Thyroid gland (tissue), 4 donors: ENCODE measurements at regions not wholly inside any gene's neighbourhood (a gene's known extent, or its start where the extent isn't known, plus 50 kb on each side); places are given as distances from the start of the nearest gene placed in this dataset.
"Not testable (repeated sequence)": the region's sequence is repeated elsewhere in the genome, so short reads cannot be mapped to it uniquely, and the experiment has no call there.

Source experiments
- DNase-seq, 2 donors: peaks; one replicate each; pipeline ENCODE4 v3.0.0-alpha.2; 2019
- H3K27ac ChIP-seq, 3 donors: fragments of 200-600 bp; sonication (generic); 1 replicate in 2 of 3; 2 replicates in 1 of 3; pipeline ENCODE4 v1.5.1; 2016 to 2019; ENCODE audit warnings: mild to moderate bottlenecking in 1 of 3, moderate library complexity in 1 of 3
- H3K27me3 ChIP-seq: fragments of 200-600 bp; sonication (generic); one replicate; pipeline ENCODE4 v1.5.1; 2019
- H3K36me3 ChIP-seq, 2 donors: fragments of 200-600 bp; sonication (generic); one replicate each; pipeline ENCODE4 v1.5.1; 2016 to 2019
- H3K4me1 ChIP-seq, 2 donors: fragments of 200-600 bp; sonication (generic); one replicate each; pipeline ENCODE4 v1.5.1; 2017 to 2019
- H3K4me3 ChIP-seq, 3 donors: fragments of 200-600 bp; sonication (generic); replicated peaks in 1 of 3; 1 replicate in 2 of 3; 2 replicates in 1 of 3; pipeline ENCODE4 v1.5.1; 2016; ENCODE audit warnings: mild to moderate bottlenecking in 1 of 3
- H3K9me3 ChIP-seq: fragments of 200-600 bp; sonication (generic); one replicate; pipeline ENCODE4 v1.5.1; 2017
- CTCF ChIP-seq, 6 experiments: fragments of 200-600 bp in 3 of 6; fragments of 450-650 bp in 3 of 6; sonication (generic) in 3 of 6; IDR thresholded peaks; one replicate each; pipeline ENCODE4 v1.5.1; 2016 to 2019; ENCODE audit warnings: antibody characterized with exemption in 6 of 6, mild to moderate bottlenecking in 2 of 6, inconsistent platforms in 1 of 6, moderate library complexity in 1 of 6
- POLR2A ChIP-seq, 2 donors: fragments of 450-650 bp; IDR thresholded peaks; one replicate each; pipeline ENCODE4 v1.6.1; 2017; ENCODE audit warnings: antibody characterized with exemption in 2 of 2, mild to moderate bottlenecking in 2 of 2, moderate library complexity in 1 of 2
- WGBS, 2 donors: methylation state at CpG; one replicate each; pipeline ENCODE4 v1.1.5; 2017; 5-methylcytosine and 5-hydroxymethylcytosine counted together
- intact Hi-C: fragments of 100-400 bp; cut with DNase I; formaldehyde crosslinking; loops from one replicate; pipeline ENCODE4 v1.15.1; 2023

DNA sequence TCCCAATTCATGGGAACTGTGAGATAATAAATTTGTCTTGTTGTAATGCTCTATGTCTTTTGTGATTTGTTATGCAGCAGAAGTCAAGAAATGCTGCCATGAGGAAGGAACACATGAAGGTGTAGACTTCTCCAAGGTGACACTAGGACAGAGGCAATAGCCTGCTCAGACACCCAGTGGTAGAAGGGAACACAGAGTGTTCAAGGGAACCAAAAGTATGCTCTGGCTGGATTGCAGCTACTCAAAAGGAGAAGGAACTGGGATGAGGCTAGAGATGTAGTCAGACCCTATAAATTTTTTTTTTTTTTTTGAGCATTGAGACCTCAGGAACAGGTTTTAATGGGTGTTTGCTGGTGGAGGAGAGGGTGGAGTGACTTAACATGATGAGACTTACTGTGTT is 232.5 kb downstream of the PARP8 start:
- Histone ChIP-seq H3K4me3 (no peak overlapping the region), H3K9me3 (no peaks in the 10 kb centered on the region), H3K27me3 (no peaks in the 10 kb centered on the region), H3K4me1 (no peaks in the 10 kb centered on the region), H3K36me3 (no peaks in the 10 kb centered on the region), H3K27ac (no peak overlapping the region)
- intact Hi-C loops = no loop called here
- DNase-seq = no peak
- TF ChIP-seq POLR2A (IDR thresholded peaks at IDR 0.05) (no peak), CTCF (IDR thresholded peaks at IDR 0.05) (no peak)

DNA sequence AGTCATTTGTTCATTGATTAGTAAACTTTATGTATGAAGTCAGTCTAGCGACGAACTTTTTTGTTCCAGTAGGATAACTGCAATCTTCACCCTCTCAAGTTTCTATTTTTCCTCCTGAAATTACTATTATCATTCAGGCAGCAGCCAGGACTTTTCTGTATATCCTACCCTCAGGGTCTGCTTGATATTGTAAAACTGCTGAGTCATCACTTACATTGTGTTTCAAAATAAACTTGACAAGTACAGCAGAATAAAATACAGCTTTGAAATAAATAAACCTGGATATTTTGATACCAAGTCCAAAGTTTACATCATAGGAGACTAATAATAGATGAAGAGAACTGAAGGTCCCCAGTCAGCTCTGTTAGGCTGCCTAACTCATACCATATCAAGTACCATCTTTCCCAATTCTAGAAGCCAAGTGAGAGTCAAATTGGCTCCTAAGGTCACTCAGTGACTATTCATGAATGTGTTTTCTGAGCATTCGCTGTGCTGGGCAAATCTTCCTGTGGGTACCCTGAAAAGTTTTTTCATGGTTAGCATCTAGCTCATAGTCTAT is 234.6 kb downstream of the PARP8 start:
- TF ChIP-seq CTCF (IDR thresholded peaks at IDR 0.05) (no peak), POLR2A (IDR thresholded peaks at IDR 0.05) (no peak)
- intact Hi-C loops = no loop called here
- no peak for DNase-seq
- Histone ChIP-seq H3K4me3 (no peak overlapping the region), H3K4me1 (no peaks in the 10 kb centered on the region), H3K27ac (no peak overlapping the region), H3K36me3 (no peaks in the 10 kb centered on the region), H3K9me3 (no peaks in the 10 kb centered on the region), H3K27me3 (no peaks in the 10 kb centered on the region)
- WGBS, 2 donors = 82% methylated on average over 3 of the region's 3 CpGs

GRCh38 chr5:50903651-50904050 is 237.2 kb downstream of the PARP8 start:
- Histone ChIP-seq H3K9me3 (no peaks in the 10 kb centered on the region), H3K4me1 (no peaks in the 10 kb centered on the region), H3K36me3 (no peaks in the 10 kb centered on the region), H3K4me3 (no peak overlapping the region), H3K27ac (no peak overlapping the region), H3K27me3 (no peaks in the 10 kb centered on the region)
- intact Hi-C loops = no loop called here
- WGBS, 2 donors = 86 to 95% methylated on average over 2 of the region's 2 CpGs
- DNase-seq = no peak
- no peak for TF ChIP-seq CTCF (IDR thresholded peaks at IDR 0.05)
- no peak for TF ChIP-seq POLR2A (IDR thresholded peaks at IDR 0.05)

DNA sequence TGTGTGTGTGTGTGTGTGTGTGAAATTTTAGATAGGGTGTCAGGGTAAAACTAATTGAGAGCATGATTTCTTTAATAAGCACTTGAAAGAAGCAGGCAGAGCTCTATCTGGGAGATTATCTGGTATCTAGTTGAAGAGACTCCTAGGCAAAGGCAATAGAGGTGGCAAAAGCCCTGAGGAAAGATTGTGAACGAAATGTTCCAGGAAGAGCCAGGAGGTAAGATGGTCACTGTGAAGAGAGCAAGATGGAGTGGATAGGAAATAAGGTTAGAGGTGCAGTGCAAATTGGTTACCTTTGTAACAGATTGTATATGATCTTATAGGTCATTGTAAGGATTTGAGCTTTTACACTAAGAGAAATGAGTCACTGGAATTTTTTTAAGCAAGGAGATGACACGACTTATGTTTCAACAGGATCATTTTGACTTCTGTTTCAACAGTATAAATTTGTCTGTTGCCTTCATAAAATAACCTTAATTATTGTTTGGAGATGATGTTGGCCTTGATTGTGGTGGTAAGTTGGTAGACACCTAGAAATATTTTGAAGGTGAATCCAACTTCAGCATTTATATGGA is 239.6 kb downstream of the PARP8 start:
- H3K27ac ChIP-seq = no peak overlapping the region
- no peak overlapping the region for H3K4me3 ChIP-seq
- TF ChIP-seq POLR2A (IDR thresholded peaks at IDR 0.05) = no peak
- no peak for TF ChIP-seq CTCF (IDR thresholded peaks at IDR 0.05)
- no peaks in the 10 kb centered on the region for H3K9me3 ChIP-seq
- no peaks in the 10 kb centered on the region for H3K36me3 ChIP-seq
- no peaks in the 10 kb centered on the region for H3K4me1 ChIP-seq
- DNase-seq = no peak
- WGBS, 2 donors = 84 to 86% methylated on average over 2 of the region's 2 CpGs
- H3K27me3 ChIP-seq = no peaks in the 10 kb centered on the region
- intact Hi-C loops = no loop called here

- H3K27me3 ChIP-seq, DNase-seq, H3K27ac ChIP-seq, H3K4me3 ChIP-seq, H3K9me3 ChIP-seq, H3K4me1 ChIP-seq, H3K36me3 ChIP-seq, intact Hi-C loops: not testable (repeated sequence)
- 94 to 97% methylated on average over 13 of the region's 13 CpGs for WGBS, 2 donors
These were observed 253.7 kb downstream of the PARP8 start for GRCh38 chr5:50920160-50920559.
